Stimulated activated CD4-positive, alpha-beta T cell treated with anti-CD3 and anti-CD28 coated beads, Interleukin-12 subunit alpha, Interleukin-12 subunit beta, amount 100 ng/mL, for 4 hours (primary cell): ENCODE measurements at regions not wholly inside any gene's neighbourhood (a gene's known extent, or its start where the extent isn't known, plus 50 kb on each side); places are given as distances from the start of the nearest gene placed in this dataset.

ENCODE experiments used
- DNase-seq: peaks from one replicate; pipeline ENCODE4 v3.0.0-alpha.2; 2020

- no peak for DNase-seq
Measured at GRCh38 chr3:82078246-82078645, 316.8 kb upstream of the GBE1 start.

DNA sequence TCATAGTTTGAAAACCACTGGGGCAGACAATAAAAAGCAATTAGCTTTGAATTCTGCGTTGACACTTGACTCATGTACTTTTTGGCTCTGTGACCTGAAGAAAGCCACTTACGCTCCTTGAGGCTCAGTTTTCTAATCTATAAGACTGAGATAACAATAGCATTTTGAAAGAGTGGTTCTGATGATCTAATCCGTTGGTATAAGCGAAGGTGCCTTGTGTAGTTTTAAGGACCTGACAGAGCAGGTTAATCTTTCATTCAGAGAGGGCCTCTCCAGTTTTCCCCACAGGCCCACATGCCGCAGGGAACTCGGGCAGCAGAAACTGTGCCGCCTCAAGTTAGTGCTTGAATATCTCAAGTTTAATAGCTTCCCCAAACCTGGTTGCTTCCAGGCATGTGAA lies 306.0 kb upstream of the GBE1 start:
- DNase-seq: no peak

DNA sequence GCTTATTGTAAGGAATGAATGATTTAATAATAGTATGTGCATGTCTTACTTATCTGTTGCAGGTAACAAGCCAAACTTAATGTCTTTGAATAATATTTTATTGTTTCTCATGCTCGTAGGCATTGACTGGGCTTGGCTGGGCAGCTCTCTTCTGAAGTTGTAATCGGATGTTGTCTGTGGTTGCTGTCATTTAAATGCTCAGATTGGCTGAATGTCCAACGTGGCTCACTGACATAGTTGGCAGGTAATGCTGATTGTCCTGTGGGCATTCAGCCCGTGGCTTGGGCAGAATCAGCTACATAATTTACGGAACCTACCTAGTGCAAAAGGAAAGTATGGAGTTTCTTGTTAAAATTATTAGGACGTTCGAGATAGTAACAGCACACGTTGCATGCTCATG lies 297.4 kb upstream of the GBE1 start:
- no peak for DNase-seq

DNA sequence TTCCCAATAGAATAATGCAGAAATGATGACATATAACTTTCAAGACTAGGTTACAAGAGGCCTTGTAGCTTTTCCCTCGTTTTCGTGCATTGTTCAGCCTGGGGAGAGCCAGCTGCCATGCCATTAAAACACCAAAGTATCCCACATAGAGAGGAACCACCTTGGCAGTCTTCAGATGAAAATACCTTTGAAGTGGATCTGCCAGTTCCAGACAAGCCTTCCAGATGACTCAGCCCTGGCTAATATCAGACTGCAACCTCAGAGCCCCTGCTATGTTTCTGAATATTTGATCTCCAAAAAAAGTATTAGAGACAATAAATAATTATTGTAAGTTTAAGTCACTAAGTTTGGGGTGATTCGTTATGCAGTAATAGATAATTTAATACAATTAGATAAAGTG lies 294.3 kb upstream of the GBE1 start:
- no peak for DNase-seq

DNA sequence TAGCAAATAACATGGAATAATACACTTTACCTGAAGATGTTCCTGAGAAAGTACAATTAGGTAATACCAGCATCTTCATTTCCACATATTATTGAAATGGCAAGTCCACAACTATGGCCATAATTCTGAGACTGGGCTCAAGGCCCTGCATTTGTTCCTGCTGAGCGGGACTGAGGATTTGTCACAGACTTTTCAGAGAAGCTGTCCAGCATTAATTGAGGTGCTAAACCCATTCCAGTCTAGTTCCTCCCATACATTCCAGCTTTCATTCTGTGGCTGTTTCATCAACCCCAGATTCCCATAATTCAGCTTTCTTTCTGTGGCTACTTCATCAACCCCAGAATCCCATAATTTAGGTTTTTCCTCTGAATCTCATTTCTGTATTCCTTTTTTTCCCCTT lies 293.4 kb upstream of the GBE1 start:
- DNase-seq: no peak

DNA sequence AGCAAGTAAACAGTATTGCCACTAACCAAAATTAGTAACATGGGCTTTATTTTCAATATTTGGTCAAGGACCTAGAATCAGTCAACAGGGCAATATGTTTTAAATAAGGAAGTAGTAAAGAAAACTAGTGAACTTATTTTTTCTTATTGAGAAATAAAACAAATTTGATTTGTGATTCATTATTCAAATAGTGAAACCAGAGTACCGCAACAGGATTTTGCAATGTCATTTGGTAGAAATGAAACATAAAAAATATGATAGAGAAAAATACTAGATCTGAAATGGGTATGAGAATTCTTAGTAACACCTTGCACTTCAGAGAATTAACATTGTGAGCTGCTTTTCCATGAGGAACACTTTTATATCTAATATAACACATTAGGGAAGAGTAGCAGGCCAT lies 291.8 kb upstream of the GBE1 start:
- no peak for DNase-seq

GRCh38 chr3:82050382-82050781 lies 288.9 kb upstream of the GBE1 start:
- no peak for DNase-seq

DNA sequence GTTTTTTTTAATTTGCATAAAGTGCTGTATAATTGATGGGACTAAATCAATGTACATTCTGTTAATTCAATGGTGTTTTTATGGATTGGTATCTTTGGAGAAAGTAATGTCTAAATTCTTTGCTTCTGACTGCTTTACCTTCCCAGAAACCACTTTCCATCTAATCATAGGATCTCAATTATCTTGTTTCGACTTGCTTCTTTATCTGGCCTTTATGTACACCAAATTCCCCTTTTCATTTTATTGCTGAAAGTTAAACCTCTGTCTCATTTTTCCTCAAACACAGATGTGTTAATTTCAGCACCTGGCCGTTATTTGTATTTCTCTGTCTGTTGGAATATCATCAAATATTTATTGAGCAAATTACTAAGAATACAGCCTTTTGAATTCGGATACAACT lies 287.3 kb upstream of the GBE1 start:
- DNase-seq: no peak

DNA sequence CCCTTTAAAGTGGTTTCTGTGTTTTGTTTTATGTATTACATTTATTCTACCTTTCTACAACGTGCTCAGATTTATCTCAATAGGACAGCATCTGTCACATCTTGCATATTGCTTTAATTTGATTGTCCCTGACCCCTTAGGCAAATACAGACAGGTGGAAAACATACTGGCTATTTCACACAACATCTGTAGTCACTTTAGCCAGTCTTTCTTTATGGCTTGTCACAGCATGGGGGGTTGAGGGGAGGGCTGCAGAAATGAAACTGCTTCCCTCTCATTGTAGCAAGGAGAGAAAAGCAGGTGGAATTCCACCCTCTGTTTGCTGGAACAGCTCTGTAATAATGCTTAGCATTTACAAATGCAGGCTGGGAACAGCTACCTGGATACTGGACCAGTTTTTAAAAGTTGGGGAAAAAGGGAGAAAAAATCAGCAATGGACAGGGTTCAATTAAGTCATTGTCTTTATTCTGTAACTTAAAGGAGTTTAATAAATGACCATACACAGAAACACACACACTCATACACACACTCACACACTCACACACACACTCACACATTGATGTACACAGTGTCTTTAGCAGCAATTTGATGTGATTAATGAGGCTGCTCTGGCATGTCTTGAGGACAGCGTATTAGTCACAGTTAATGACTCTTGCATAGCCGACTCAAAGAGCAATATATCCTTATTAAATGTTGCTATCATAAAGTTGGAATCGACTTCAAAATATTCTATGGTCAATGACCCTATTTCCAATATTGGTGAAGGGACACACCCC lies 283.7 kb upstream of the GBE1 start:
- no peak for DNase-seq

DNA sequence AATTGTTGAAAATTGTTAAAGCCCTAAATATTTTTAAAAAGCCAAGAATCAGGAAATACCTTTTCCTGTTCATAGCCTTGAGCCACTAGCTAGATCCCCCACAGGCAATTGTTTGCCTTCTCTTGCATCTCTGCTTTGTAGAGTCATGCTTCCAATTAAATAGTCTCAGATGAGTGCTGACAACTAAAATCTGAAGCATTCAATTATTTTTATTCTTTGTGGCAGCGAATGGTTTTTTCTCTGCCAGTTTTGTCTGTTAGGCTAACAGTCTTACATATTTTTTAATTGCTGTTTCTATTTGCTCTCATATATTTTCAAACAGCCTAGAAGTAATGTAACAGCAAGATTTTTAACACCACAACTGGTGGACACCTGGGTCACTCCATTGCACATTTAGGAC lies 277.1 kb upstream of the GBE1 start:
- no peak for DNase-seq

DNA sequence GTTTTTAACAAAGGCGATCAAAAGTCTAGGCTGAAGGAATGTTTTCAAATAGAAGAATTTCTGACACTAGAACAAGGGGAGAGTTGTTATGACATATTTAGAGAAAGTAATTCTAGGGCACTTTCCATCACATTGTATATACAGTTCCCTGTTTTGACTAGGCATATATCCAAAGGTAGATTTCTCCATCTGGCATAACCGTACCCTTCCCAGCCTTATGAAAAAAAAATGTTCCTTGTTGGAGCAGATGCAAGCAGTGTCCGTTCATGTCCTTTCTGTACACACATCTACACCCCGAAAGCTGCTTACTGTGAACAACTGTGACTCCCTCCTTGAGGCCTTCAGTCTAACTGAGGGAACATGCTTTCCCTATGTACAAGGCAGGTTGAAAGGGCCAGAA lies 271.7 kb upstream of the GBE1 start:
- no peak for DNase-seq

DNA sequence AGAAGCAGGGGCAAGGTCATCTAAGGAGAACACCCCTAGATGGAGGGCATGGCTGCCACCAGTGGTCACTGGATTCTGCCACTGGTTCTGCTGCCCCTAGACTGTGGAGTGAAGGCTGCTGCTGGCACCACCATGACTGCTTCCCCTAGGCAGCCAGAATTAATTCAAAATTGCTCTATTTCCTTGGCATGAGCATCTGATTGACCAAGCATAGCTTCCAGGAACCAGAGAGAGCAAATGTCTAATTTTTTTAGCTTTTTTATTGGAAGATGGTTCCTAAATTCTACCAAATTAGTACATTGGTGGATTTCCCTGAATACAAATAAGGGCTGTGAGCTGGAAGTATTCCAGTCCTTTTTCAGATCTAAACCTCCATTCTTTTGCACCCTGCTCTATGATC lies 270.2 kb upstream of the GBE1 start:
- DNase-seq: no peak

- no peak for DNase-seq
Measured at GRCh38 chr3:82030916-82031315, 269.5 kb upstream of the GBE1 start.

- DNase-seq: no peak
Measured at GRCh38 chr3:82022836-82023235, 261.4 kb upstream of the GBE1 start.

DNA sequence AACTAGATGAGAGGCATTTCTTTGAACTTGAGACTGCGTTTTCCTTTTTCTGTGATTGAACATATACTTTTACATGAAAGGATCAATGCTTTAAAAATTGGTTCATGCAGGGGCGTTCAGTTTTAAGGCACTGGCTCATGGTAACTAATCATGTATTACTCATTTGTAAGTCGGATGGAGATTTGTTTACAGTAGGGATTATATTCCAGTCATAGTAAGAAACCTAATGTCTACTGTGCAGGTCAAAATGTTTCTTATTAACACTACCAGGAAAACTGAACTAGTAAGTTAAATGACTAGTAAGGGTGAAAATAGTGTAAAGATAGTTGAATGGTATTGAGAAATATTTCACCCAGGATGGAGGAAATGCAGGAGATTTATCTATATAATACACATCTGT lies 258.8 kb upstream of the GBE1 start:
- DNase-seq: no peak

GRCh38 chr3:82015241-82015640 lies 253.8 kb upstream of the GBE1 start:
- DNase-seq: no peak

- DNase-seq: no peak
Measured at GRCh38 chr3:82012775-82013174, 251.3 kb upstream of the GBE1 start.

DNA sequence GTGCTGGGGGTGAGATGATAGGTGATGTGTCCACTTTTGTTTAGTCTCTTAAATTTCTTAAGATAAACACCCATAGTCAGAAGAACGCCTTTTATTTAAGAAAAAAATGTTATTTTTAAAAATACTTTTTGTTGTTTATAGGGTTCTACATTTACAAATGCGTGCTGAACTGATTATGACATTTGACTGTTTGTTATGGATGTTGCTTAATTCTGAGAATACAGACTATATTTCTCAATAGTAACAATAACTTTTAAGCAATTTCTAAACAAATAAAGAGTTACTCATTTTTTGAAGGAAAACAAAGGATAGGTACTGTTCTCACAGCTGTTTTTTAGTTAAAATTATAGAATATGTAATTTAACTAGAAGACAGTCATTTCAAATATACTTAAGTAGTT lies 249.9 kb upstream of the GBE1 start:
- no peak for DNase-seq

- no peak for DNase-seq
Measured at GRCh38 chr3:82005266-82005665, 243.8 kb upstream of the GBE1 start.

DNA sequence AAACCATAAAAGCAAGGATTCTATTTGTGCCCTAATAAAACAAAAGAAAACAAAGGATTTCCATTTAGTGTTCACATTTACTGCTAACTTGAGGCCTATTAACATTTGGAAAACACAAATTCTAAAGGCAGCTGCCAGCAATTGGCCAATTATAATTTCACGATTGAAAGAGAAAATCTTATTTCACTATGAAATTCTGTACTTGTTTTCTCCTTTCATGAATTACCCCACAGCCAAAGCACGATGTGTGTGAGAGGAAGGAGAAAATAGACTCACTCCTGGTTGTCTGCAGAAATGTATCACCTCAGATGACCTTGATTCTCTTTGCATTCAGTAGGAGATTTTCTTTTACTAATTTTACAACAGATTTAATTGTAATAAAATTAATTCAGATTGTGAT lies 242.8 kb upstream of the GBE1 start:
- no peak for DNase-seq

- DNase-seq: no peak
Measured at GRCh38 chr3:82002986-82003642, 241.7 kb upstream of the GBE1 start.

DNA sequence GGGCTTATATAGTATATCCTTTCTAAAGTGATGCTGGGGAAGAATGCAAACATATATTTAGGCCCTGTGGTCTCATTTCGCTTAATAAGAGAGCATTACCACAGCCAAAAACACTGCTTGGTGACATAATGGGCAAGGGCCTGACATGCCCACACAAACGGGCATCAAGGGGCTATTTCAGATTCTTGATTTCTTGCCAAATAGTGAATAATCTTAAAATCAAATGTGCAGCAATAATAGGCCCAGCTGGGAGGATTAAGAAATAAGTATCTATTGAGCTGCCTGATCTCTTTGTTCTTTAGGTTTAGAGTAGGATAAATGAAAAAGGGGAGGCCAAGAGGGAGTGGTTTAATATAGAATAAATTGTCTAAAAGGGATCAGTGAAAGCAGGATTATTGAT lies 241.0 kb upstream of the GBE1 start:
- DNase-seq: no peak

- no peak for DNase-seq
Measured at GRCh38 chr3:82001276-82001923, 240.0 kb upstream of the GBE1 start.

DNA sequence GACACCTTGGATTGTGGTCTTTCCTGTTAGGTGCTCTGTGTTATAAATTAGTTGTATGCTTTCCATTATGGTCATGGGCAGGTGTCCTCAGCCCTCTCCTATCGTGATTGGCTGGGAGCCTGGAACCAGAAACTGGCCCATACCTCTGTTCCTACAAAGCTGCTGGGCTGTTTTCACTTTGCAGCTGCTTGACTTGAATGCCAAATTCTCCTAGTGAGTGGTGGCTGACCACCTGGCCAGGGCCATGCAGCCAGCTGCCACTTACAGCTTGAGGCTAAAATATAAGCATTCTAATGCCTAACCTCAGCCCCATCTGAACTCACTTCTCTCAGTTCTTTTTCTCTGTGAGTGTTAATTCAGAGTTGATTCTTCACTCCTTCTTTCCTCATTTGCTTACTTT lies 239.3 kb upstream of the GBE1 start:
- no peak for DNase-seq

DNA sequence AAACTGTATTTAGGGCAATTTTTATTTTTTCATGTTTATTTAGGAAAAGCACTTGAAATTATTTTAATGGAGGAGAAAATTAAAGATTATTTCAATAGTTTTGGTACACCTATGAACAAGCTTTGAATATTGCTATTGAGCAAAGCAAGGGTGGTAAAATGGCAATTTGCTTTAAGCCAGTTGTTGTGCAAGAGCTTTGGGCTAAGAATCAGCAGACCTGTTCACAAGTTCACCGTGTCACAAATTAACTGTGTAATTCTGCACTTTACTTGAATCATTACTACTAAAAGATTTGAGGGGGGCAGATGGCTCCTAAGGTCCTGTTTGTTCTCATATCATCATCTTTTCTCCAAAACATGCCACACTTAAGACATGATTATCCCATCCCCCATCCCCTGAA lies 238.9 kb upstream of the GBE1 start:
- no peak for DNase-seq
